NK-92 treated with Interleukin-12 subunit alpha and Interleukin-12 subunit beta, amount 100 ng/mL, for 24 hours (cell line): ENCODE measurements at regions not wholly inside any gene's neighbourhood (a gene's known extent, or its start where the extent isn't known, plus 50 kb on each side); places are given as distances from the start of the nearest gene placed in this dataset.

Source experiments
- DNase-seq: peaks from one replicate; lab custom pipeline; 2025; lab: John Stamatoyannopoulos, UW

- no peak for DNase-seq
Measured at GRCh38 chr3:152719264-152719663, 115.7 kb upstream of the P2RY1 start.

DNA sequence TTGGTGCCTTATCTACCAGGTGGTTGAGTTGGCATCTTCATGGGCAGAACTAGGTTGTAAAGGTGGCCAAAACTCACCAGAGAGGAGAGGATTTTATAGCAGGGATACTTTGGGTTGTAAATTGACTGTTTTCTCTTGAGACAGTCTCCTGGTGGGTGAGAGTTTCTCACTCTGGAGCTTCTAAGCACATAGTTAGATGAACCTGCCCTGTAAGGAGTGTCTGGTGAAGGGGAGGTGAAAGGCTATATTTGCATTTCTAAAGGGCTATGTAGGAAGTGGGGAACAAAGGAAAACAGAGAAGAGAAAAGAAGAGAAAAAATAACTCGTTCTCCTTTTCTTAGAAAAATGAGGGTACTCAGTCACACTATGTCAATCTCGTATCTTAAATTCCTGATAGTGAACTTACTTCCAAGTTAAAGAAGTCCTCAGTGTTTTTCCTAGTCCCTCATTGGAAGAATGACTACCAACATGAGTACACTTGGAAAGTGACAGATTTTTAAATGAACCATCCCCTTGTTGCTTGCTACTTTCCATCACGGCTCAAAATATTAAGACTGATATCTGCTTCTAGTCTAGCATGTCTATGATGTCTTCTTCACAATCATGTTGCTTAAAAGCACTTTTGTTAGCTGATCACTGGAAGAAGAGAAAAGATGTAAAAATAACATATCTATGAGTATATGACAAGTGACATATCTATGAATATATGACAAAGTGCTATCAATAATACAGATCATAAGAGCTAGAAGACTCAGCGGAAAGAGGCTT, 113.8 kb upstream of the P2RY1 start:
- DNase-seq, result no peak

DNA sequence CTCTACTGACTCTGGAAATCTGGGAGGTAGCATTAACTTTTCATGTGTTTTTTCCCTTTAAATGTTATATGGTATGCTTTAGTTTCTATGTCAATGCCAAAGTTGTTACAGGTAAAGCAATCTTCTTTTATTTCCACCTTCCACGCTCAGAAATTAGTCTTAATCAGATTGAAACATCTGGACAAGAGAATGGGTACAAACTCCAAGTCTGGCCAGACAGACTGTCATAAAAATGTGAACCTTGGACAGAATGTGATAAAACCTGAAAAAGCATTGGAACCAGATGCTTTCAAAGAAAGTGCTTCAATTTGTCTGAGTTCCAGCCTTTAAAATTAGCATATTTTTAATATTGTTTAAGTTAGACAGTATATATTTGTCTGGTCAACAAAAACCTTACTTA, 110.7 kb upstream of the P2RY1 start:
- no peak for DNase-seq

- DNase-seq, result no peak
Measured at GRCh38 chr3:152728231-152728980, 106.5 kb upstream of the P2RY1 start.

DNA sequence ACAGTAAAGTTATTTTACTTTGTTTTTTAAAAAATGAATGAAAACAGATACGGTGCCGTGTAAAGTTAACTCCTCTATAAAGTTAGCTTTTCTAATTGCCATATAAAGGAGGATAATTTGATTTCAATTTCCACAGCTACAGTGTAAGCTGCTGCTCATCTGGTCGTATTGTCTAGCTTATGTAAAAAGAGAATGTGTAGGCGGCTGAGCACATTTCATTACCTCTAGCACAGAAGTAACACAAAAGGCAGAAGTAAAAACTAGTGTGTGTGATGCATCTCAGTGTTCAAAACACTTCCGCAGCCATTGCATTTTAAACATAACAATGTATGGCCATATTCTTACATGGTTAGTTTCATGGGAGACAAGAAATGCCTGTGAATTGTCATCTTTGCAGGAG, 105.0 kb upstream of the P2RY1 start:
- DNase-seq, result no peak

GRCh38 chr3:152731511-152731910, 103.4 kb upstream of the P2RY1 start:
- no peak for DNase-seq

DNA sequence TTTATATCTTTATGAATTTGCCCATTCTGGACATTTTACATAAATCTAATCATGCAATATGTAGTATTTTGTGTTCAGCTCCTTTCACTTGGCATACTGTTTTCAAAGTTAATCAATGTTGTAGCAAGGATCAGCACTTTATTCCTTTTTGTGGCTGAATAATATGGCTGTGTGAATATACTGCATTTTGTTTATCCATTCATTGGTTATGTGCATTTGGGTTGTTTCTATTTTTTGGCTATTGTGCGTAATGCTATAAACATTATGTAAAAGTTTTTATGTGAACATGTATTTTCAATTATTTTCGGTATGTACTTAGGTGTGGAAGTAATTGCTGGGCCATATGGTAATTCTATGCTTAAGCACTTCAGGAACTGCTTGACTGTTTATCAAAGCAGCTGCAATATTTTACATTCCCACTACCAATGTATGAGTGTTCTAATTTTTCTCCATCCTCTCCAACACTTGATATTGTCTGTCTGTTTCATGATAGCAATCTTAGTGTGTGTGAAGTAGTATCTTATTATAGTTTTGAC, 101.3 kb upstream of the P2RY1 start:
- DNase-seq, result no peak

GRCh38 chr3:152737021-152737908, 97.7 kb upstream of the P2RY1 start:
- peak; percentile 75 for DNase-seq

GRCh38 chr3:152738656-152739055, 96.3 kb upstream of the P2RY1 start:
- no peak for DNase-seq

- no peak for DNase-seq
Measured at GRCh38 chr3:152742368-152743347, 92.3 kb upstream of the P2RY1 start.

GRCh38 chr3:152745646-152746045, 89.3 kb upstream of the P2RY1 start:
- DNase-seq, result no peak

GRCh38 chr3:152754303-152754702, 80.6 kb upstream of the P2RY1 start:
- DNase-seq, result no peak

DNA sequence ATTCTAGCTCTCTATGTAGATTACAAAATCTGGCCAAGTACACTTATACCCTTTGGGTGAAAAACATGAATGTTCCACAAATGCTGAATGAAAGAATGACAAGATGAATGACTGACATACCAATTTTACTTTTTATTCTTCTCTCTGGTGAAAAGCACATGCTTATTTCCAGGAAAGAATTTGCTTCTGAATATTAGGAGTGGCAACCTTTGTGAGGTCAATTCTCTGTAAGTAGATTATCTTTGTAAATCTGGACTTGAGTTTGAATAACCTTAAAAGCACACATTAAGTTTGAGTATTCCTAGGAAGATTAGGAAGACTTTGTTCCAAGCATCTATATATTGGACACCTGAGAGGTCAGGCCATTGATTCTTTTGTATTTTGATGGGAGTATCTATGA, 78.1 kb upstream of the P2RY1 start:
- DNase-seq, result no peak

DNA sequence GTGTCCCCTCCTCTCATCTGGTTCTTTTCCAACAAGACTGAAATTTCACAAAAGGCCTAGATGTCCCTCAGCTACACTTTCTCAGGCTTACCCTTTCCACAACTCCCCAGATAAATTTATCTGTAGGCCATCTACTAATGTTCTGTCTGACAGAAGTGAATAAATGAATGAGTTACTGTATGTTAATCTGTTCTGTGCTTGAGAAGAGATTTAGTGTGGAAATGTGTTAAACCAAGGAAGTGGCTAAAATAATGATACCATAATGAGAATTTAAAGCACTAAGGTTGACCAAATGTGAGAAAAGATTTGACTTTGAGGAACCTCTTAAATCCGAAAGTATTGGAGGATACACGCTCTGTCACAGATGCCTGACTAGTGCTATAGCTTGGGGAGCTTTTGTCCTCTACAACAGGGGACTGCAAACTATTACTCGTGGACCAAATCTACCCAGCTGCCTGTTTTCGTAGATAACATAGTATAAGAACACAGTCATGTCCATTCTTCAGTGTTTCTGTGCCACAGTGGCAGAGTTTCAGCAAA, 74.8 kb upstream of the P2RY1 start:
- DNase-seq, result no peak

DNA sequence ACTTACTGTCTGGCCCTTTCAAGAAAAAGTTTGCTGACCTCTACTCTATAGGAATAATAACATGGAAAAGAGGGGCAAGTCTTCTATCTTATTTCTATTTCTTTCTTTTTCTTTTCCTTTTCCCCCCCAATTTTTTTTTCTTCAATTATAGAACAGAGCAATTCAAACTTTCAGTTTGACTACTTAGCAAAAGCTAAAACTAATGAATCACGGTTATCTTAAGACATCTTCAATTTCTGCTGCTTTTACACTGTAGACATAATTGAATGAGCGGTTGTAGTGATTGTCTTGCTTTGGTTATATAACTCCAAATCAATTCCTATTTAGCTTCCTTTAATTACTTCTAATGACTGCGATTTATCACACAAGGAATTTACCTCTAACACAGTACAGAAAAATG, 74.3 kb upstream of the P2RY1 start:
- DNase-seq, result no peak

DNA sequence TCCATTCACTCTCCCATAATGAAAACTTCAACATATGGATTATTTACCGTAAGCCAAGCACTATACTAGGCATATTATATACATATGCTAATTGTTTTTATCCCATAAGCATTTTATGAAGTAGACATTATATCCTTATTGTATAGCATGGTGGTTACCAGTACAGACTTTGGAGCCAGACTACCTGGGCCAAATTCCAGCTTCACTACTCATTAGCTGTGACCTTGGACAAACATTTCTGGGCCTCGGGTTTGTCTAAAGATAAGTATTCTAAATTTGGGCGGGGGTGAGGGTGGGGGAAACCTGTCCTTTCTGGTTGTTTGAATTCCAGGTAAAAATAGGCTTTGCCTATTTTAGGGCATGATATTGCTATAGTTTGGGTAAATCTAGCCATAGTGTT, 66.5 kb upstream of the P2RY1 start:
- no peak for DNase-seq

- DNase-seq, result no peak
Measured at GRCh38 chr3:152769523-152769922, 65.4 kb upstream of the P2RY1 start.

- no peak for DNase-seq
Measured at GRCh38 chr3:152770296-152770695, 64.6 kb upstream of the P2RY1 start.

DNA sequence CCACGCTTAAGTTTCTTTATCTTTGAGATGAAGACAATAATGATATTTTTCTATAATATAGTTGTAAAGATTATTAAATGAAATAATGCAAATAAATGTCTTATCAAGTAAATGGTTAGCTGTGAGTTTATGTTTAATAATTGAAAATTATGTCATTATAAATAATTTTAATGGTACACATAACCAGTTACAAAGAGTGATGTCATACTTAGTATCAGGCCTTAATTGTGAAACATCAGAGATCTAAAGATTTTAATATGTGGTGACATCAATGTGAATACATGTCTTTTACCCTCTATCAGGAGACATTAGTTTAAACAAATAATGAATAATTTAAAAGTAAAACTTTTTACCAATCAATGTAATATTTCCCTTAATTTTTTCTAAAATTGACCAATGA, 63.8 kb upstream of the P2RY1 start:
- no peak for DNase-seq

DNA sequence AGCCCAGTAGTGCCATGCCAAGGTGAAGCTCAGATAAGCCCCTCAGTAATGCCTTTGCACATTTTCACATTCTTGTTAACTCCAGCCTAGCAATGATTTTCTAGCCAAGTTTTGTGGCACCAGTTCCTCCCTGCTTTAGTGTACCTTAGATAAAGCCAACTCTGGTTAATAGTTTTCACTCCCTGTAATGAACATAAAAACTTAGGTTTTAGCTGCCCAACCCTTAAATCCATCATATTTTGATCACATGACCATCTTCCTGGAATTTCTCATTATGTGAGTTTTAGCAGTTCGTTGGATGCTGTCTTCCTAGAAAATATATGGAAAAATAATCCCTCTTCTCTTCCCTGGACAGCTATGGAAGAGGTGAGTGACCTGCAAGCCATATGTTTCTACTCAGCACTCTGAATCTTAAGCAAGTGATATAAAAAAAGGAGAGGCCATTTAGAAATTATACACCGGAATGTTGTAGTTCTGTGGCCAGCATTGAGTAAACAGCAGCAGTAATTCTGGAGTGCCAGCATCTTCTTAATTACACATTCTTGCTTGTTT, 62.2 kb upstream of the P2RY1 start:
- no peak for DNase-seq

- DNase-seq, result no peak
Measured at GRCh38 chr3:152773633-152774032, 61.3 kb upstream of the P2RY1 start.
